AG04449 (cell line): ENCODE measurements at regions not wholly inside any gene's neighbourhood (a gene's known extent, or its start where the extent isn't known, plus 50 kb on each side); places are given as distances from the start of the nearest gene placed in this dataset.

Experiments
- CTCF ChIA-PET: fragments of 350-600 bp; formaldehyde crosslinking; extraction: SDS; loops from one replicate; lab custom pipeline; 2021; ENCODE audit warnings: antibody characterized with exemption; lab: Yijun Ruan, JAX
- POLR2A ChIA-PET: fragments of 400-600, 350-600 bp; formaldehyde crosslinking; extraction: SDS; loops from one replicate; lab custom pipeline; 2020; ENCODE audit warnings: antibody characterized with exemption, inconsistent platforms; lab: Yijun Ruan, JAX
- DNase-seq: peaks from one replicate; pipeline ENCODE4 v3.0.0-alpha.2; 2010; ENCODE audit warnings: low read depth, low spot score
- H3K4me3 ChIP-seq: 2 replicates; pipeline ENCODE4 v1.5.1; 2011; ENCODE audit warnings: low read depth, mild to moderate bottlenecking, control low read depth, low read length
- CTCF ChIP-seq: IDR thresholded peaks from one replicate; pipeline ENCODE4 v1.5.1; 2011; ENCODE audit warnings: mild to moderate bottlenecking, moderate library complexity, low read length, control low read depth, inconsistent platforms; ENCODE audit not compliant: insufficient read depth; ENCODE audit errors: missing control alignments

GRCh38 chr10:62613859-62614258 is 190.7 kb upstream of the ADO start:
- ChIA-PET POLR2A (interaction anchor here (0.6 kb wide), 1 partner anchor 30 kb away, joined by 4 read pairs; no protein-coding TSS in a partner anchor), CTCF (interaction anchor here (0.8 to 5.9 kb wide), 7 partner anchors 9 to 547 kb away, joined by 3 to 79 read pairs (median 3); partner anchors contain the start of gene EGR2)
- TF ChIP-seq CTCF, result no peak
- H3K4me3 ChIP-seq, result no peak overlapping the region
- DNase-seq, result no peak

GRCh38 chr10:62614389-62615157 is 189.9 kb upstream of the ADO start:
- ChIA-PET POLR2A (interaction anchor here (1.1 kb wide), 1 partner anchor 190 kb away, joined by 3 read pairs; the partner anchor contains the start of gene ADO), CTCF (interaction anchor here (0.7 to 2.4 kb wide), 3 partner anchors 21 to 544 kb away, joined by 3 to 6 read pairs (median 3); no protein-coding TSS in a partner anchor)
- no peak overlapping the region for H3K4me3 ChIP-seq
- no peak for DNase-seq
- no peak for TF ChIP-seq CTCF

- POLR2A ChIA-PET, result no interaction called here
- H3K4me3 ChIP-seq, result no peak overlapping the region
- no peak for DNase-seq
- no peak for TF ChIP-seq CTCF
- CTCF ChIA-PET, result no interaction called here
Observed at GRCh38 chr10:62616885-62617590, 187.5 kb upstream of the ADO start.

- CTCF ChIA-PET, result no interaction called here
Observed at GRCh38 chr10:62617652-62618051, 186.9 kb upstream of the ADO start.

GRCh38 chr10:62618054-62618453 is 186.5 kb upstream of the ADO start:
- ChIA-PET CTCF (interaction anchor here (2.5 to 2.8 kb wide), 2 partner anchors 22 to 199 kb away, joined by 5 to 15 read pairs; partner anchors contain the start of gene EGR2), POLR2A (no interaction called here)
- TF ChIP-seq CTCF, result no peak
- no peak overlapping the region for H3K4me3 ChIP-seq
- no peak for DNase-seq

More at GRCh38 chr10:62617652-62618051, 186.9 kb upstream of the ADO start:
- TF ChIP-seq CTCF, result no peak
- no peak overlapping the region for H3K4me3 ChIP-seq
- POLR2A ChIA-PET, result no interaction called here
- no peak for DNase-seq
